CD14-positive monocyte (primary cell): ENCODE measurements at regions not wholly inside any gene's neighbourhood (a gene's known extent, or its start where the extent isn't known, plus 50 kb on each side); places are given as distances from the start of the nearest gene placed in this dataset.

Experiments
- DNase-seq, 3 donors: peaks; one replicate each; pipeline ENCODE4 v3.0.0-alpha.2; 2011 to 2022
- H2AFZ ChIP-seq: 2 replicates; pipeline ENCODE4 v1.6.0; 2012; ENCODE audit warnings: mild to moderate bottlenecking, low read depth, low read length, inconsistent platforms; ENCODE audit not compliant: insufficient read depth, poor library complexity, severe bottlenecking
- H3K27ac ChIP-seq, 2 donors: 1 replicate in 1 of 2; 2 replicates in 1 of 2; pipeline ENCODE4 v1.5.1; 2012 to 2013; ENCODE audit warnings: low read length in 2 of 2, control low read depth in 1 of 2, inconsistent platforms in 1 of 2, low read depth in 1 of 2, mild to moderate bottlenecking in 1 of 2
- H3K27me3 ChIP-seq, 2 donors: one replicate each; pipeline versions ENCODE4 v1.6.0 to v1.6.1; 2011 to 2013; ENCODE audit warnings: low read length in 2 of 2; ENCODE audit not compliant: control insufficient read depth in 2 of 2, insufficient read depth in 2 of 2
- H3K36me3 ChIP-seq, 2 donors: replicated peaks in 1 of 2; 1 replicate in 1 of 2; 2 replicates in 1 of 2; pipeline versions ENCODE4 v1.5.1 to v1.6.1; 2012 to 2013; ENCODE audit warnings: low read length in 2 of 2, control low read depth in 1 of 2, inconsistent platforms in 1 of 2, mild to moderate bottlenecking in 1 of 2; ENCODE audit not compliant: insufficient read depth in 2 of 2, control insufficient read depth in 1 of 2
- H3K4me1 ChIP-seq, 2 donors: 1 replicate in 1 of 2; 2 replicates in 1 of 2; pipeline versions ENCODE4 v1.5.1 to v1.6.1; 2012 to 2013; ENCODE audit warnings: low read length in 2 of 2, control low read depth in 1 of 2, inconsistent platforms in 1 of 2, mild to moderate bottlenecking in 1 of 2, moderate library complexity in 1 of 2; ENCODE audit not compliant: insufficient read depth in 2 of 2, control insufficient read depth in 1 of 2
- H3K4me2 ChIP-seq: replicated peaks from 2 replicates; pipeline ENCODE3; 2012; ENCODE audit warnings: low read length, moderate library complexity, mild to moderate bottlenecking; ENCODE audit not compliant: poor library complexity, severe bottlenecking; ENCODE audit errors: extremely low read depth
- H3K4me3 ChIP-seq, 3 experiments: fragments of 200-600 bp in 1 of 3; sonication (generic) in 1 of 3; replicated peaks in 1 of 3; 1 replicate in 2 of 3; 2 replicates in 1 of 3; pipeline ENCODE4 v1.5.1; 2011 to 2013; ENCODE audit warnings: low read length in 3 of 3, mild to moderate bottlenecking in 3 of 3, control low read depth in 2 of 3, low read depth in 2 of 3, inconsistent platforms in 1 of 3, moderate library complexity in 1 of 3
- H3K79me2 ChIP-seq: 2 replicates; pipeline ENCODE4 v1.6.0; 2012; ENCODE audit warnings: mild to moderate bottlenecking, control low read depth, inconsistent platforms, low read length, moderate library complexity; ENCODE audit not compliant: insufficient read depth
- H3K9ac ChIP-seq: 2 replicates; pipeline ENCODE4 v1.6.0; 2017; ENCODE audit warnings: low read length, mild to moderate bottlenecking; ENCODE audit not compliant: insufficient read depth, poor library complexity, severe bottlenecking
- H3K9me3 ChIP-seq, 2 donors: replicated peaks in 1 of 2; 1 replicate in 1 of 2; 2 replicates in 1 of 2; pipeline versions ENCODE4 v1.5.1 to v1.6.1; 2012 to 2013; ENCODE audit warnings: low read length in 2 of 2, control low read depth in 1 of 2; ENCODE audit not compliant: control insufficient read depth in 1 of 2, insufficient read depth in 1 of 2
- H4K20me1 ChIP-seq: 2 replicates; pipeline ENCODE4 v1.6.0; 2012; ENCODE audit warnings: mild to moderate bottlenecking, low read length, control low read depth, moderate library complexity; ENCODE audit not compliant: insufficient read depth
- H3K27ac Mint-ChIP-seq, 7 donors: one replicate each; pipeline ENCODE4 v1.8.0; 2020; ENCODE audit warnings: mild to moderate bottlenecking in 7 of 7, mixed read lengths in 7 of 7, moderate library complexity in 6 of 7, inconsistent platforms in 2 of 7
- H3K27me3 Mint-ChIP-seq, 3 donors: one replicate each; pipeline ENCODE4 v1.8.0; 2021 to 2022; ENCODE audit warnings: low read depth in 3 of 3, mild to moderate bottlenecking in 3 of 3, mixed read lengths in 3 of 3, moderate library complexity in 3 of 3, inconsistent platforms in 1 of 3
- H3K36me3 Mint-ChIP-seq, 2 donors: one replicate each; pipeline ENCODE4 v1.8.0; 2020; ENCODE audit warnings: mixed read lengths in 2 of 2, inconsistent platforms in 1 of 2, mild to moderate bottlenecking in 1 of 2
- H3K4me1 Mint-ChIP-seq: one replicate; pipeline ENCODE4 v1.8.0; 2020; ENCODE audit warnings: mild to moderate bottlenecking, mixed read lengths
- H3K4me3 Mint-ChIP-seq, 2 donors: one replicate each; pipeline ENCODE4 v1.8.0; 2020; ENCODE audit warnings: mild to moderate bottlenecking in 2 of 2, mixed read lengths in 2 of 2, moderate library complexity in 1 of 2
- H3K9me3 Mint-ChIP-seq, 7 donors: one replicate each; pipeline ENCODE4 v1.8.0; 2020 to 2022; ENCODE audit warnings: mixed read lengths in 7 of 7, mild to moderate bottlenecking in 6 of 7, moderate library complexity in 6 of 7, inconsistent platforms in 2 of 7
- WGBS: methylation state at CpG from one replicate; pipeline ENCODE4 v1.1.5; 2013; ENCODE audit warnings: missing lambda C conversion rate; ENCODE audit not compliant: insufficient coverage; 5-methylcytosine and 5-hydroxymethylcytosine counted together
- intact Hi-C, 2 donors: fragments of 100-400 bp; cut with micrococcal nuclease; formaldehyde crosslinking; loops; one replicate each; pipeline versions ENCODE4 v1.15.0 to v1.15.1; 2023
- TF ChIP-seq, protein P1 (sequence below): fragments of 200-600 bp; IDR thresholded peaks from one replicate; pipeline ENCODE4 v1.8.0; 2022; ENCODE audit warnings: antibody characterized with exemption, mild to moderate bottlenecking

DNA sequence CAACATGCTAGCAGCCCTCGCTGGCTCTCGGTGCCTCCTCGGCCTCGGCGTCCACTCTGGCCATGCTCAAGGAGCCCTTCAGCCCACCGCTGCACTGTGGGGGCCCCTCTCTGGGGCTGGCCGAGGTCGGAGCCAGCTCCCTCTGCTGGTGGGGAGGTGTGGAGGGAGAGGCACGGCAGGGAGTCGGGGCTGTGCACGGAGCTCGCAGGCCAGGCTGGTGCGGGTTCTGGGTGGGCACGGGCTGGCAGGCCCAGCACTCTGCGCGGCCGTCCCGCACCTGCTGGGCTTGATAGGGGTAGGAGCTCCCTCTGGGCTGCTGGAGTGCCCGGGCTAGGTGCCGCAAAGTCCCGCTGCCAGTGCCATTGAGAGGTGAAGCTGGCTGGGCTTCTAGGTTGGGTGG lies 251.0 kb downstream of the SQOR start:
- TF ChIP-seq, protein P1, sequence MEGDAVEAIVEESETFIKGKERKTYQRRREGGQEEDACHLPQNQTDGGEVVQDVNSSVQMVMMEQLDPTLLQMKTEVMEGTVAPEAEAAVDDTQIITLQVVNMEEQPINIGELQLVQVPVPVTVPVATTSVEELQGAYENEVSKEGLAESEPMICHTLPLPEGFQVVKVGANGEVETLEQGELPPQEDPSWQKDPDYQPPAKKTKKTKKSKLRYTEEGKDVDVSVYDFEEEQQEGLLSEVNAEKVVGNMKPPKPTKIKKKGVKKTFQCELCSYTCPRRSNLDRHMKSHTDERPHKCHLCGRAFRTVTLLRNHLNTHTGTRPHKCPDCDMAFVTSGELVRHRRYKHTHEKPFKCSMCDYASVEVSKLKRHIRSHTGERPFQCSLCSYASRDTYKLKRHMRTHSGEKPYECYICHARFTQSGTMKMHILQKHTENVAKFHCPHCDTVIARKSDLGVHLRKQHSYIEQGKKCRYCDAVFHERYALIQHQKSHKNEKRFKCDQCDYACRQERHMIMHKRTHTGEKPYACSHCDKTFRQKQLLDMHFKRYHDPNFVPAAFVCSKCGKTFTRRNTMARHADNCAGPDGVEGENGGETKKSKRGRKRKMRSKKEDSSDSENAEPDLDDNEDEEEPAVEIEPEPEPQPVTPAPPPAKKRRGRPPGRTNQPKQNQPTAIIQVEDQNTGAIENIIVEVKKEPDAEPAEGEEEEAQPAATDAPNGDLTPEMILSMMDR: no peak
- DNase-seq: no peak
- no peak overlapping the region for H3K4me2 ChIP-seq
- no peaks in the 10 kb centered on the region for H3K4me1 ChIP-seq
- H3K27me3 ChIP-seq: no peaks in the 10 kb centered on the region
- H3K79me2 ChIP-seq: no peaks in the 10 kb centered on the region
- H3K36me3 Mint-ChIP-seq: no peaks in the 10 kb centered on the region
- H3K27ac Mint-ChIP-seq: no peak overlapping the region
- H3K9me3 ChIP-seq: peaks cover 3 to 12% of the 10 kb centered on the region in 2 donors
- H2AFZ ChIP-seq: no peak overlapping the region
- H3K4me3 Mint-ChIP-seq: no peak overlapping the region
- 99% methylated on average over 17 of the region's 21 CpGs for WGBS
- no peak overlapping the region for H3K9ac ChIP-seq
- H3K27ac ChIP-seq: no peak overlapping the region
- intact Hi-C loops: no loop called here
- no peak overlapping the region for H3K4me3 ChIP-seq
- H4K20me1 ChIP-seq: no peaks in the 10 kb centered on the region
- no peaks in the 10 kb centered on the region for H3K4me1 Mint-ChIP-seq
- peaks cover 2 to 23% (median 12%) of the 10 kb centered on the region in 7 donors for H3K9me3 Mint-ChIP-seq
- no peaks in the 10 kb centered on the region for H3K36me3 ChIP-seq
- H3K27me3 Mint-ChIP-seq: no peaks in the 10 kb centered on the region

DNA sequence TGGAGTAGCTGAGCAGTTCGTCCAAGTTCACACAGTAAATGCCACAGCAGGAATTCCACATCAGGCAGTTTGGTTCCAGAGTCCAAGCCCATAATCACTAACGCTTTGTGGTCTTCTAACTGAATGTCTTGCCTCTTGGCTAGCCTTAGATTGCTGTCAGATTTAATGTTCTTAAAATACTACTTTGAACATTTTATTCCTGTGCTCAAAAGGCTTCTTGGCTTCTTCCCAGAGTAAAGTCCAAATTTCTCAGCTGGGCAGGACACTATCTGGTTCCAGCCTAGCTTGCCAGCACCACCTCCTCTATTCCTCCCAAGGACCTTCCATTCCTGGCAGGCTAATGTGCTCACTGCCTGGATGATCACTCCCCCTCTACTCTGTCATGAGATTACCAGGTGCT lies 256.9 kb downstream of the SQOR start:
- no peak for DNase-seq
- Mint-ChIP-seq H3K27me3 (no peaks in the 10 kb centered on the region), H3K9me3 (peaks cover 0 to 14% (median 5%) of the 10 kb centered on the region in 7 donors), H3K36me3 (no peaks in the 10 kb centered on the region), H3K4me1 (no peaks in the 10 kb centered on the region), H3K27ac (no peak overlapping the region), H3K4me3 (no peak overlapping the region)
- Histone ChIP-seq H3K4me2 (no peak overlapping the region), H3K79me2 (no peaks in the 10 kb centered on the region), H3K4me1 (no peaks in the 10 kb centered on the region), H3K9me3 (peaks cover 0 to 6% of the 10 kb centered on the region in 2 donors), H3K36me3 (no peaks in the 10 kb centered on the region), H2AFZ (no peak overlapping the region), H4K20me1 (no peaks in the 10 kb centered on the region), H3K27me3 (no peaks in the 10 kb centered on the region), H3K4me3 (no peak overlapping the region), H3K9ac (no peak overlapping the region), H3K27ac (no peak overlapping the region)
- intact Hi-C loops: no loop called here
- TF ChIP-seq, protein P1: no peak
- WGBS: 75% methylated on average over 2 of the region's 2 CpGs
